Ectodermal cell (in vitro differentiated cells): ENCODE measurements at regions not wholly inside any gene's neighbourhood (a gene's known extent, or its start where the extent isn't known, plus 50 kb on each side); places are given as distances from the start of the nearest gene placed in this dataset.

Source experiments
- H3K27ac ChIP-seq: 2 replicates; pipeline ENCODE4 v1.7.0; 2013; ENCODE audit warnings: mild to moderate bottlenecking, low read depth, low read length; ENCODE audit not compliant: insufficient read depth, poor library complexity, severe bottlenecking
- H3K27me3 ChIP-seq: 2 replicates; pipeline ENCODE4 v1.7.0; 2013; ENCODE audit warnings: mild to moderate bottlenecking, low read length; ENCODE audit not compliant: insufficient read depth, control insufficient read depth, poor library complexity, severe bottlenecking
- H3K36me3 ChIP-seq: one replicate; pipeline ENCODE4 v1.7.0; 2013; ENCODE audit warnings: low read length; ENCODE audit not compliant: control insufficient read depth, insufficient read depth
- H3K4me1 ChIP-seq: one replicate; pipeline ENCODE4 v1.7.0; 2013; ENCODE audit warnings: low read length; ENCODE audit not compliant: control insufficient read depth, insufficient read depth
- H3K4me3 ChIP-seq: 2 replicates; pipeline ENCODE4 v1.7.0; 2013; ENCODE audit warnings: low read depth, low read length, control low read depth; ENCODE audit not compliant: insufficient read depth
- H3K9me3 ChIP-seq: 2 replicates; pipeline ENCODE4 v1.7.0; 2013; ENCODE audit warnings: mild to moderate bottlenecking, low read length, moderate library complexity; ENCODE audit not compliant: control insufficient read depth
- WGBS, 2 experiments: methylation state at CpG; one replicate each; pipeline ENCODE4 v1.1.7; 2013; ENCODE audit warnings: missing lambda C conversion rate in 2 of 2; 5-methylcytosine and 5-hydroxymethylcytosine counted together

DNA sequence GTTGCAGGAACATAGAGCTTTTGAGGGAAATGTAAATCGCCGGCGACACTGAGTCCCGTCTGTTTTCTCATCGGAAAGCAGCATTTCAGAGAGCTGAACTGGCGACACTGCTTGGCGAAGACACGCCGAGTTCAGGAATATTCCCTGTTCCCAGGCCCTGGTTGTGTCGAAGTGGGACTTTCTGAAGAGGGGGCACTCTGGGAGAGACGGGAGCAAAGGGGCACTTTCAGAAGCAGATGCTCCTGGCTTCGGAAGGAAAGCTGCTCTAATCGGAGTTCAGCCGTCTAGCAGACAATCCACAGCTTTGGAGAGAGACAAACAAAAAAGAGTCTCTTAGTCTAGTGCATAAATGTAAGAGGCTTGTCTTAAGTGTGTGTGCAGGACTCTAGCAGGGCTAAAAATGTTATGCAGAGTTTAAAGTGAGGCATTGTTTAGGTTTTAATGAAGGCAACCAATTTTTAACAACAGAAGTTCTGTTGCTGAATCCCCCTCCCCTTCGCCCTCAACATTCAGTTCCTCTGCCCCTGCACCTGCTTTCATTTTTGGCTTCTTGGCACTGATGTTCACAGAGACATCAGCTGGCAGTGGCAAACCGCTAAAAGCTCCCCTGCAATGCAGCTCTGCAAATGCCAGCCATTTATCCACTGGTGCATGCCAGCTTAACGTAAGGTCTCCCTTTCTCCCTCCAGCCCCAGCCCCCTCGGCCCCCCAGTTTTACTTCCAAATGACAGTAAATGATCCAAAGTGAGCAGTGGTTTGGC is 289.5 kb upstream of the MPDZ start:
- H3K4me3 ChIP-seq: no peak overlapping the region
- no peak overlapping the region for H3K27ac ChIP-seq
- peaks cover 3% of the 10 kb centered on the region for H3K27me3 ChIP-seq
- no peaks in the 10 kb centered on the region for H3K4me1 ChIP-seq
- no peaks in the 10 kb centered on the region for H3K36me3 ChIP-seq
- WGBS, 2 experiments: 17 to 21% methylated on average over 18 of the region's 18 CpGs
- no peaks in the 10 kb centered on the region for H3K9me3 ChIP-seq

DNA sequence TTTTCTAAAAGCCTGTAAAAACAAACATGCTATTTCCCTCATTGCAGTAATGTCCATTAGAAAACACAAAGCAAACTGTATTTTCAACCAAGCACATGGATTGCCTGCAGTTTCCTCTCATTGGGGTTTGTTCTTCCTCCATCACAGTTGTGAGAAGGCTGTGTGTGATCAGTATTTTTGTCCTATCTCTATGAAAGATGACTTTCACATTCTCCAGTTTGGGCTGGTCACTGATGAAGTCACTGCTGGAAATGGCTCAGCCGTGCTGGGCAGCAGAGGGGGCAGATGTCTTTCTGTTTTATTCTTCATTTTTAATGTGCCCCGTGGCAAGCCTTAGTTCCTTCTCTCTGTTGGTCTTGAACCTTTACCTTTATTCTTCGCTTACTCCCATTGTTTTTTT is 288.9 kb upstream of the MPDZ start:
- Histone ChIP-seq H3K4me1 (no peaks in the 10 kb centered on the region), H3K9me3 (no peaks in the 10 kb centered on the region), H3K27ac (no peak overlapping the region), H3K27me3 (peaks cover 3% of the 10 kb centered on the region), H3K36me3 (no peaks in the 10 kb centered on the region), H3K4me3 (no peak overlapping the region)
- 13 to 18% methylated on average over 3 of the region's 3 CpGs for WGBS, 2 experiments

DNA sequence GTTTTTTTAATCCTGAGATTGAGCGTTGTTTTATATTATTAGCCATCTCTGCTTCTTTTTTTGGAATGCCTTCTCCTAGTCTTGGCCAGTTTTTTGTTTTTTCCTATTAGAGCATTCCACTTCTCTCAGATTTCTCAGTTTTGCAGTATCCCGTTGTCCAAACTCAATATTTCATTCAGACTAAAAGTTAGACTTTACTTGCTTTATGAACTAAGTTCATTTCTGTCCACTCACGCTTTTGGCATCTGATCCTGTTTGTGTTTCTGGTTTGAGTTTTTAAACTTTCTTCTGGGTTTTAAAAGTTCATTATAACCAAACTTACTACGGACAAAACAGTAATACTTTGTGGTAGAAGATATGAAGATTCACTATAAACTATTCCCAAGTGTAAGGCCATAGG is 288.3 kb upstream of the MPDZ start:
- H3K36me3 ChIP-seq: no peaks in the 10 kb centered on the region
- no peaks in the 10 kb centered on the region for H3K9me3 ChIP-seq
- no peak overlapping the region for H3K27ac ChIP-seq
- peaks cover 3% of the 10 kb centered on the region for H3K27me3 ChIP-seq
- no peaks in the 10 kb centered on the region for H3K4me1 ChIP-seq
- H3K4me3 ChIP-seq: no peak overlapping the region
- WGBS, 2 experiments: 90 to 96% methylated on average over 2 to 3 of the region's 4 CpGs

DNA sequence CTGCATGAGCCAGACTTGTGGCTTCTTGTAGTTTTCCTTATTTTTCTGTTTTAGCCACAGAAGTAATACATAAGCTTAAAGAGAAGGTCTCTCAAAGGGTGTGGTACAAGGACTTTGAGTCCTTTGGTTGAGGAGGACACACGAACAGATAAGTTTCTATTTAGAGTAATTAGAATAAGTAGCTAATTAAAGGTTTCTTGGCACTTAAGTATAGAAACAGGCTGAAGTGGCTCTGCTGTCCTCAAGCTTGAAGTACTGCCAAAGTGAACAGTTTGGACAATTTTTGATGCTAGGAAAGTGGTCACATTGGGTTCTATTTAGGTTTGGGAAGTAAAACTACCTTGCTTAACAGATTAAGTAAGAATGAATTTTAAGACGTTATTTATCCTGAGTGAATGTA is 278.3 kb upstream of the MPDZ start:
- Histone ChIP-seq H3K4me3 (no peak overlapping the region), H3K9me3 (no peaks in the 10 kb centered on the region)

DNA sequence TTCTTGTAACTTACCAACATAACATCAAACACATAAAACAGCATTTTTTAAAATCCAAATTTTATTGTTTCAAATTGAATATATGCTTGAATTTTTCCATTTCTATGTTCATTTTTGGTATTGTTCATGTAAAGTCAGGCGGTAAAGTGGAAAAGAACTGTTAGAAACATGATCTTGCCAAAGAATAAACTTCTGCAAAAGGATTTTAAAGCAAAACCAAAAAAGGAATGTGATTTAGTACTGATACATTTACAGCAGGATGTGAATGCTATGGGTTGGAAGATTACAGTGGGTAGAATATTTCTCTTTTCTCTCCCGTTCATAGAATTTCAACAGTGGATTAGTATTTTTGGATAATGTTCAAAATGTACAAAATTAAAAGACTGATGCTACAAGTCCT is 277.2 kb upstream of the MPDZ start:
- 83 to 100% methylated on average over 1 to 2 of the region's 2 CpGs for WGBS, 2 experiments
- no peaks in the 10 kb centered on the region for H3K4me1 ChIP-seq
- H3K27me3 ChIP-seq: no peaks in the 10 kb centered on the region
- H3K36me3 ChIP-seq: no peaks in the 10 kb centered on the region
- no peak overlapping the region for H3K4me3 ChIP-seq
- no peak overlapping the region for H3K27ac ChIP-seq
- no peaks in the 10 kb centered on the region for H3K9me3 ChIP-seq

More for the DNA sequence above, 278.3 kb upstream of the MPDZ start:
- no peaks in the 10 kb centered on the region for H3K4me1 ChIP-seq
- no peaks in the 10 kb centered on the region for H3K36me3 ChIP-seq
- WGBS, 2 experiments: 0% methylated on average over 1 of the region's 2 CpGs
- H3K27me3 ChIP-seq: no peaks in the 10 kb centered on the region
- H3K27ac ChIP-seq: no peak overlapping the region

DNA sequence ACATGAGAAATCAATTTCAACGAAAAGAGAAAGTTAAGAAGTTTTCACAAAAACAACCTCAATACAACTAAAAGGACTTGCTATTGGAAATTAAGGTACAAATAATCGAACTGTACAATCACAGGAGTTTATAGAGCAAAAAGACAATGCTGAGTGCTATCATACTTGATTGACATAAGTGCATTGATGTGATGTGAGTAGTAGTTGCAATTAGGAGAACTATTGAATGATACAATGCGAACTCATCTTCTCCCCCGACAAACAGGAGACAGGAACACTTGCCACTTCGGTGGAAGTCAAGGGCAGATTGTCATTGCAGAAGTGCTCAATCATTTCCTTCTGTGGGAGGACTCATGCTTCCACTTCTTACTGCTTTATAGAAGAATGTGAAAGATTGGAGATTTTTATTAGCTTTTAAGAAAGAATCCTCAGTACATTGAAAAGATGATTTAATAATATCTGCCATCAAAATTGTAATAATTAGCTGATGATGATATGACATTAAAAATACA is 276.6 kb upstream of the MPDZ start:
- WGBS, 2 experiments: 93 to 95% methylated on average over 4 to 5 of the region's 5 CpGs

DNA sequence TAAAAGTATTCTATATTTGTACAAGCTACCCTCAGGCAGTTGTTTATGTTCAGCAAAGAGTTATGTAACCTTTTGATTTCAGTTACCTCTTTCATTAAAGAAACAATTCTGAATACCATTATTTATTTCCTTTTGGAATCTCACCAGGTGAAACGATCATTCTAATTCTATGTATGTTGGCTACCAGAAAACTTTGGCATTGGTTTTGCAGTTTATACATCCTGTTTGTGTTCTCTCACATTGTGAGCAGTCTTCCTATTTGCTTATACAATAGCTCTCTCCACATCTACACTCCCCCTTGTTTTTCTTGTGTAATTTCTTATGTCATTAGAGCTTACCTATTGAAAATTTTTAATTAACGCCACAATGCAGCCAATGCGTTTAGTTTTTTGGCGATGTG is 276.0 kb upstream of the MPDZ start:
- no peaks in the 10 kb centered on the region for H3K27me3 ChIP-seq
- H3K9me3 ChIP-seq: no peaks in the 10 kb centered on the region
- no peaks in the 10 kb centered on the region for H3K4me1 ChIP-seq
- 96 to 100% methylated on average over 1 to 3 of the region's 4 CpGs for WGBS, 2 experiments
- no peak overlapping the region for H3K27ac ChIP-seq
- H3K4me3 ChIP-seq: no peak overlapping the region
- no peaks in the 10 kb centered on the region for H3K36me3 ChIP-seq

More for the DNA sequence above, 276.6 kb upstream of the MPDZ start:
- Histone ChIP-seq H3K36me3 (no peaks in the 10 kb centered on the region), H3K27me3 (no peaks in the 10 kb centered on the region), H3K4me1 (no peaks in the 10 kb centered on the region), H3K27ac (no peak overlapping the region), H3K4me3 (no peak overlapping the region), H3K9me3 (no peaks in the 10 kb centered on the region)

DNA sequence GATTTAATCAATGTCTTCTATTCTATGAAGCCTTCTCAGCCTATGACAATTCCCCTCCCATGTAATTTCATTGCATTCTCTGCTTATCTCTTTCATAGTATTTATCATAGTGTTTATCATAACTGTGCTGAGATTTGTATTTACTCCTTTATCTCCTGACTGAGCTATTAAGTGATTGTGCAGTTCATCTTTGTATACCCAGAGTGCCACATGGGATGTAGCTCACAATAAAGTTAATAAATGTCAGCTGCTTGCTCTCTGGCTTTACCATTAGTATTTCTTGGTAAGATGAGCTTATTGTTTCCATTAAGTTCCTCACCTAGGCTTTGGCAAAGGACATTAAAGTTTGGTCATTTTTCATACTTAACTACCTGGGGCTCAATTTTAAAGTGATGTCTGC is 275.1 kb upstream of the MPDZ start:
- Histone ChIP-seq H3K9me3 (no peaks in the 10 kb centered on the region), H3K4me3 (no peak overlapping the region), H3K27ac (no peak overlapping the region), H3K36me3 (no peaks in the 10 kb centered on the region), H3K27me3 (no peaks in the 10 kb centered on the region), H3K4me1 (no peaks in the 10 kb centered on the region)

DNA sequence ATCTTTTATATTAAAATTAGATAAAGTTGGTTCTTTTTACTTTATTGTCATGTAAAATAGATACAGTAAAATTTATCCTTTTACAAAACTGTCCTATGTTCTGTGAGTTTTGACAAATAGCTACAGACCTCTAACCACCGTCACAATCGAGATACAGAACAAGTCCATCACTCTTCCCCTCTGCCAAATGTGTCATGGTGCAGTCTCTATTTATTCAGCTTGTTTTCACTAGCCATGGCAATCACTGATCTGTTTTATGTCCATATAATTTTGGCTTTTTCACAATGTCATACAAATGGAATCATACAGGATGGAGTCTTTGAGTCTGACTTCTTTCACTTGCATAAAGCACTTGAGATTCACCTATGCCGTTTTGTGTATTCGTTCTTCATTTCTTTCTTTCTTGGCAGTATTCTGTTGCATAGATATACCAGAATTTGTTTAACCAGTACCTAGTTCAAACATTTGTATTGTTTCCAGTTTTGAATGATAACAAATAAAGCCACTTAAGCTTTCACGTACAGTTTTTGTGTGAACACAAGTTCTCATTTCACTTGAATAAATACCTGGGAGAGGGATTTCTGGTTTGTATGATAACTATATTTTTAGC is 273.2 kb upstream of the MPDZ start:
- no peak overlapping the region for H3K27ac ChIP-seq
- WGBS, 2 experiments: 93 to 96% methylated on average over 4 to 5 of the region's 5 CpGs
- no peaks in the 10 kb centered on the region for H3K27me3 ChIP-seq
- no peaks in the 10 kb centered on the region for H3K9me3 ChIP-seq
- peaks cover 7% of the 10 kb centered on the region for H3K4me1 ChIP-seq
- H3K36me3 ChIP-seq: no peaks in the 10 kb centered on the region
- H3K4me3 ChIP-seq: no peak overlapping the region

DNA sequence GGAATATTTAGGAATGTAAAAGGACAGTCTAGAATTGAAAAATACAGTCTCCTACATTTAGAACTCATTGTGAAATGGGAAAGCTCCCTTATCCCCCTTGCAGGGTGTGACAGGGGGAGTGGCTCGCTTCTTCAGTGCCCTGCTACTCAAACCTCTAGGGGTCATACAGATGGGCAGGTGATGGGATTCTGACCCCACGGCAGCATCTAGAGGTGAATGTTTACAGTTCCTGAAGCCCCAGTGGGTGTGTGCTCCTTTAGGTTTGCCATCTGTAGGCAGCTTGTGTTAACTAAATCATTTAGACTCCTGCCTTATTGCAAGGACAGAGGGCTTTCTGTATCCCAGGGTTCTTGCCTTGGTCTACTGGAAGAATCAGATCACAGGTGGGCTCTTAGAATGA is 271.0 kb upstream of the MPDZ start:
- Histone ChIP-seq H3K27ac (no peak overlapping the region), H3K36me3 (no peaks in the 10 kb centered on the region), H3K9me3 (no peaks in the 10 kb centered on the region), H3K4me3 (no peak overlapping the region), H3K4me1 (peaks cover 7% of the 10 kb centered on the region), H3K27me3 (no peaks in the 10 kb centered on the region)
- WGBS, 2 experiments: 85 to 94% methylated on average over 2 of the region's 2 CpGs
